NCI-H187 (cell line): ENCODE measurements at regions not wholly inside any gene's neighbourhood (a gene's known extent, or its start where the extent isn't known, plus 50 kb on each side); places are given as distances from the start of the nearest gene placed in this dataset.
"Not testable (repeated sequence)": the region's sequence is repeated elsewhere in the genome, so short reads cannot be mapped to it uniquely, and the experiment has no call there.

Experiments
- DNase-seq, 2 experiments: peaks; one replicate each; lab custom pipeline; 2025; lab: John Stamatoyannopoulos, UW

DNA sequence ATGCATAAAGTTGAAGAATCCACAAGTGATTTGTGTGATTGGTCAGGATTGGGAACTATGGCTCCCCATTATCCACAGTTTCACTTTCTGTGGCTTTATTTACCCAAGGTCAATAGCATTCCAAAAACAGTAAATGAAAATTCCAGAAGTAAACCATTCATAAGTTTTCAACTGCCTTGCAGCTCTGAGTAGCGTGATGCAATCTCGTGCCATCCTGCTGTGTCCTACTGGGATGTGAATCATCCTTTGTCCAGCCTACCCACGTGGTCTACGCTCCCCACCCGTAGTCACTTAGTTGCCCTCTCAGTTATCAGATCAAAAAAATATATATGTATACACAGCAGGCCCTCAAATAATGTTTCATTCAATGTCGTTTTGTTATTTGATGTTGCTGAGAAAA lies 89.0 kb upstream of the DLGAP1 start:
- no peak for DNase-seq

GRCh38 chr18:4543711-4544110 lies 88.6 kb upstream of the DLGAP1 start:
- no peak for DNase-seq

- DNase-seq = no peak
Measured at GRCh38 chr18:4541588-4541987, 86.5 kb upstream of the DLGAP1 start.

GRCh38 chr18:4536447-4536846 lies 81.3 kb upstream of the DLGAP1 start:
- DNase-seq = no peak

DNA sequence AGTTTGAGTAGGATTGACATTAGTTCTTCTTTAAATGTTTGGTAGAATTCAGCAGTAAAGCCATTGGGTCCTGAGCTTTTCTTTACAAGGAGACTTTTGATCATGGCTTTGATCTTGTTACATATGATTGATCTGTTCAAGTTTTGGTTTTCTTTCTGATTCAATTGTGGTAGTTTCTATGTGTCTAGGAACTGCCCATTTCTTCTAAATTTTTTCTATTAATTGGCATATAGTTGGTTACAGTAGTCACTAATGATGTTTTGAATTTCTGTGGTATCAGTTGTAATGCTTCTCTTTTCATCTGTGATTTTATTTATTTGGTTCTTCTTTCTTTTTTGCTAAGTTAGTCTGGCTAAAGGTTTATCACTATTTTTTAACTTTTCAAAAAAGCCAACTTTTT lies 73.3 kb upstream of the DLGAP1 start:
- no peak for DNase-seq

DNA sequence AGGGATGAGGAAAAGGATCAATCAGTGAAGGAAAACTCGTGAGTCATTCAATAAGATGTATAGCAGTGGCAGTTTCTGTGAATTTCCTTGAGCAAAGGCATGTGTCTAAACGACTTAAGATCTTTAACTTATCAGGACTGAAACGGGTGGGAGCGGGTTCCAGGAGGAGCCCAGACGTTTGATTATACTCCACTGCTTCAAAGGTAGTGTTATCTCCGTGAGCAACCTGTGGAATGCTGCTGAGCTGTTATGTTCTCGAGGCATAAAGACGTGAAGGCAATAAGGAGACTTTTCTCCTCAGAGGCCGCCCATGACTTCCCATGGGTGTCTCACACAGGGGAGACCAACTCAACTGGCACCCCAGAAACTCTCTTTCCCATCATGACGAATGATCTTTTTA lies 72.7 kb upstream of the DLGAP1 start:
- DNase-seq = not testable (repeated sequence)

DNA sequence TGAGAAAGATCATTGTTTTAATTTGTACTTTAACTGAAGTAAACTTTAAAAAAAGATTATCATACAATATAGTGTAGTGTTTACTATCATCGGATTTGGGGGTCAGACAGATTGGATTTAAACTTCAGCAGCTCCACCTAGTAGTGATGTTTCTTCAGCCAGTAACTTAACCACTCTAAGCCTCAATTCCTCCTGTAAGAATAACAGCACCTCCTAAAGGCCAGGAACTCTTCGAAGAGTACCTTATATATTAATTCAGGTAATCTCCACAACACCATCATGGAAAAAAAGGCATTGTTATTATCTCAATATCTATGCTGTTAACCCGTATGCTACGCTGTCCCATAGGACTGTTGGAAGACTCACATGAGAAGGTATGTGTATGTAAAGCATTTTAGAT lies 69.0 kb upstream of the DLGAP1 start:
- DNase-seq = no peak

DNA sequence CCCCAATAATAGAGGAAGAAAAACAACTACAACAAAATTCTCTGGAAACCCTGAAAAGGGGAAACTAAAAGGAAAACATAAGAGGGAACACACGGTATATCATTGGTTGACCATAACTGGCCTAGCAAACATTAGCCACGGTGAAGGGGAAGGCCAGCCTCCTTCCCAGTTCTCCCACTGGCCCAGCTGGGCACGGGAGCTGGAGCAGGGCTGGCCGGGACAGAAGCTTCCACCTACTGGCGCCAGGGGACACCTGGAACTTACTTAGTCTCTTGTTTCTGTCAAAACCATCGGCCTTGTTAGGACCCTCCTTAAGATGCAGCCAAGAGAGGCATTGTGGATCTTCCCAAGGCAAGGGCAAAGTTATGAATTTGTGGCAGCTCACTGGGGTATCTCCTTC lies 56.1 kb upstream of the DLGAP1 start:
- no peak for DNase-seq

DNA sequence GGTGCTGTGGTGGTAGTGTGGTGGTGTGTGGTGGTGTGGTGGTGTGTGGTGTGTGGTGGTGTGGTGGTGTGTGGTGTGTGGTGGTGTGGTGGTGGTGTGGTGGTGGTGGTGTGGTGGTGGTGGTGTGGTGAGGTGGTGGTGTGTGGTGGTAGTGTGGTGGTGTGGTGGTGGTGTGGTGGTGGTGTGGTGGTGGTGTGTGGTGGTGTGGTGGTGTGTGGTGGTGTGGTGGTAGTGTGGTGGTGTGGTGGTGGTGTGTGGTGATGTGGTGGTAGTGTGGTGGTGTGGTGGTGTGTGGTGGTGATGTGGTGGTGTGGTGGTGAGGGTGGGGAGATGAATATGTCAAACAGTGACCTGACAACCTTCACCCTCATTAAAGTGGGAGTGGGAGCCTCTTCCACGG lies 55.6 kb upstream of the DLGAP1 start:
- peak in 1 of 2 experiments; percentile 7 for DNase-seq

GRCh38 chr18:4510160-4510559 lies 55.1 kb upstream of the DLGAP1 start:
- DNase-seq = no peak
